ENCODE measurements at regions not wholly inside any gene's neighbourhood (a gene's known extent, or its start where the extent isn't known, plus 50 kb on each side); places are given as distances from the start of the nearest gene placed in this dataset.

GRCh38 chr1:232487236-232487635, 142.7 kb downstream of the SIPA1L2 start (continued):
- TF ChIP-seq RERE (CRISPR knock-in tag; IDR thresholded peaks at IDR 0.05; ENCODE audit: borderline replicate concordance), result no peak
- no peak for TF ChIP-seq NCOA1 (IDR thresholded peaks at IDR 0.05; ENCODE audit: low read depth)
- TF ChIP-seq IRF9 (tag; IDR thresholded peaks at IDR 0.05), result no peak
- no peak for TF ChIP-seq ZNF551 (CRISPR knock-in tag; IDR thresholded peaks at IDR 0.05)
- TF ChIP-seq RBFOX2 (IDR thresholded peaks at IDR 0.05; ENCODE audit: low read depth, low read length), result no peak
- no peak for TF ChIP-seq MED1 (CRISPR knock-in tag; IDR thresholded peaks at IDR 0.05; ENCODE audit: borderline replicate concordance)
- no peak for TF ChIP-seq ZNF311 (CRISPR knock-in tag; IDR thresholded peaks at IDR 0.05)
- no peak for TF ChIP-seq TGIF2 (CRISPR knock-in tag; IDR thresholded peaks at IDR 0.05)

All from K562 (cell line).